Superior temporal gyrus (tissue), 1 donor: ENCODE measurements at regions not wholly inside any gene's neighbourhood (a gene's known extent, or its start where the extent isn't known, plus 50 kb on each side); places are given as distances from the start of the nearest gene placed in this dataset.

Experiments
- DNase-seq: peaks from one replicate; pipeline ENCODE4 v3.0.0-alpha.2; 2016; ENCODE audit errors: extremely low spot score

GRCh38 chr13:111516712-111517640, 196.5 kb downstream of the TEX29 start:
- no peak for DNase-seq

- no peak for DNase-seq
Observed at GRCh38 chr13:111517641-111518010, 197.2 kb downstream of the TEX29 start.

- no peak for DNase-seq
Observed at GRCh38 chr13:111518161-111518792, 197.8 kb downstream of the TEX29 start.

DNA sequence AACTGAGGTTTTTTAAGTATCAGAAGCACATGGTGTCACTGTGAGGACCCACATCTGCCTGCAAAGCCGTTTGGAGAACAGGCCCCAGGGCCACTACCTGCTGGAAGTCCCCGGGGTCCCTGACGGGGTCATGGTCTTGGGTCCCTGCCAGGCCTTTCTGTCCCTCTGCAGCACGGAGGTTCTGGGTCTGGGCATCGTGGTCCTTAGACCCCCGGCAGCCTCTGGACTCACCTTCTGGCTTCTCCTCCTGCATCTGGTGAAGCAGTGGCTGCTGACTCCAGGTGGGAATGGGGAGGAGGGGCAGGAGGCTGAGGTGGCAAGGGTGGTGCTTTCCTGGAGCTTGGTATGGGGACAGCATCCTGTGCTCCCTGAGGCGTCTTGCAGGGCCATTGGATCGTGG, 198.6 kb downstream of the TEX29 start:
- DNase-seq = no peak

GRCh38 chr13:111519490-111520170, 199.2 kb downstream of the TEX29 start:
- no peak for DNase-seq

GRCh38 chr13:111521030-111521429, 200.6 kb downstream of the TEX29 start:
- no peak for DNase-seq

DNA sequence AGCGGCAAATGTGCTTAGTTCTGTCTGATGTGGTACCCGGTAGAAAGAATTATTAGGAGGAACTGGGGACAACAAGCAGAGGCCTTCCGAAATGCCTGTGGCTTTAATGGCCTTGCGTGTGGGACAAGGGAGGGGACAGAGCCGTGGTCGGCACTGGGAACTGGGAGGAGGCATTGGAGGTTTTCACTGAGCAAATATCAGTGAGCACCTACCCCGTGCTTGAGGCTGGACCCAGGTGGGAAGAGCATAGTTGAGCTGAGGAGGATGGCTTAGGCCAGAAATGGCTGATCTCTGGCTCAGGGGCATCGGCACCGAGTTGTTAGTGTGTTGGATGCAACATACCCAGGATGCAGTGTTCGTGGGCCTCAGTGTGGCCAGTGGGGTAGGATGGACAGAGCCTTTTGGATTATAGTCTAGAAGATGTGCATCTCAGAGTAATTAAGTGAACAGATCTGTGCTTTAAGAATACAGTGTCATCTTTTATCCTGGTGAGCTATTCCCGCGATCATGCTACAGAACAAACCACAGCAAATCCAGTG, 201.3 kb downstream of the TEX29 start:
- no peak for DNase-seq

- DNase-seq = no peak
Observed at GRCh38 chr13:111525320-111526118, 205.1 kb downstream of the TEX29 start.

- no peak for DNase-seq
Observed at GRCh38 chr13:111526922-111527321, 206.5 kb downstream of the TEX29 start.

DNA sequence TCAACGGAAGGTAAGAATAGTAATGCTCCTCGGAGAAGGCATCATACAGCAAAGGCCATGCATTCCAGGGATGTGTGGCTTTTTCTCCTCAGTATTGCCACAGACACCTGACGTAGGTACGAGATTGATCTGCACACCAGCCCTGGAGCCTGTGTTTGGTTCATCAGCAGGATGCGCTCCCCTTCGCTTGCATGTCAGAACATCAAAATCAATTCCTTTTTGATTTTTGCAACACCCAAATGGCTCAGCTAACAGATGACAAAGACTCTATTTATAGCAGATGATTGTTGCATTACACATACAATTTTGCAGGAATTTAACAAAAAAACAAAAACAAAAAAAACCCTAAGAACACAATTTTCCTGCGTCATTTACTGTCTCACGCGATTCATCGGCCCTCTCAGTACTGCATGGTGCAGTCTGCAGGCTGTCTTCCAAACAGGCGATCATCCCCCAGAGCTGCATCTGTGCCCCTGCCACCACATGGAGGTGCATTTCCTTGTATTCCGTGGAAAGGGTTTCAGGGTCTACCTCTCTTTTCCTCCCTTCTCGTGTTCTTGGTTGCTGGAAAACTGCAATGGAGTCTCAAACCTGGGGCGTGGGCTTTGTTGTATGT, 207.3 kb downstream of the TEX29 start:
- no peak for DNase-seq

DNA sequence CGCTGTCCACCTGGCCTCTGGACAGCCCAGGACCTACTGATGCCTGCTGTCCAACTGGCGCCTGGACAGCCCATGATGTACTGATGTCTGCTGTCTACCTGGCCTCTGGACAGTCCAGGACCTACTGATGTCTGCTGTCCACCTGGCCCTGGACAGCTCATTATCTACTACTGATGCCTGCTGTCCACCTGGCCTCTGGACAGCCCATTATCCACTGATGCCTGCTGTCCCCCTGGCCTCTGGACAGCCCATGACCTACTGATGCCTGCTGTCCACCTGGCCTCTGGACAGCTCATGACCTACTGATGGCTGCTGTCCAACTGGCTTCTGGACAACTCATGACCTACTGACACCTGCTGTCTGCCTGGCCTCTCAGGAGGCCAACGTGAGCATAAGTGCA, 208.1 kb downstream of the TEX29 start:
- DNase-seq = no peak

- DNase-seq = no peak
Observed at GRCh38 chr13:111530137-111530870, 209.9 kb downstream of the TEX29 start.

DNA sequence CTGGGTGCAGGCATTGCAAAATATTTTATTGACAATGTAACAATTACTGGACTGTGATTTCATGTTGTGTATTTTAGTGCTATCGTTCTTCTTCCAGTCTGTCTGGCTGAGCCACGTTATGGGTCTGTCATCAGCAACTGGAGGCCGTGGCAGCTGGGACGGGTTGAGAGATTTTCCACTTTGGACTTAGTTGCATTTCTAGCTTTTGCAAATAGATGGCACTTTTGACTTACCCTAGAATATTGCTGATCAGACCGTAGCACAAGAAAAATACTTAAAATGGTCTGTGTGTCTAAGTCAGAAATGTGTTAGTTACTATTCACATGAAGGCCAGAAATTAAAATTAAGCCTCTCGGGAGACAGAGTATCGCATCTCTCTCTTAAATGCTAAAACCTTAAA, 211.1 kb downstream of the TEX29 start:
- DNase-seq = peak; percentile 82

DNA sequence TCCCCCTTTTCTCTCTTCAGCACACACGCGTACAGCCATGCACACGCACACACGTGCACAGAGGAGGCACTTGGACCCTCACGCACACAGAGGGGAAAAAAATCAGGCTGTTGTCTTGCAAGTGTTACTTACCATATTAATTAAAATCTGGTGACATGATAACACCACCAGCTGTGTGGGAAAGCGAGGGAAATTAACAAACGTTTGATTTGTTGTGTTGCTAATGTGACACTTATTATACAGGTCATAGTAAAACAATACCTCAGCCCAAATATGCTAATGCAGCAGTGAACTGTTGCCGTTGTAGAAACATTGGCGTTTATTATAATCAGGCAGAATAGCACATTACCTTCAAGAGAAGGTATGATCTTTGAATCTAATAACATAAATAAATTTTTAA, 211.7 kb downstream of the TEX29 start:
- no peak for DNase-seq

GRCh38 chr13:111533900-111534683, 213.7 kb downstream of the TEX29 start:
- DNase-seq = no peak

- no peak for DNase-seq
Observed at GRCh38 chr13:111534751-111535522, 214.5 kb downstream of the TEX29 start.

DNA sequence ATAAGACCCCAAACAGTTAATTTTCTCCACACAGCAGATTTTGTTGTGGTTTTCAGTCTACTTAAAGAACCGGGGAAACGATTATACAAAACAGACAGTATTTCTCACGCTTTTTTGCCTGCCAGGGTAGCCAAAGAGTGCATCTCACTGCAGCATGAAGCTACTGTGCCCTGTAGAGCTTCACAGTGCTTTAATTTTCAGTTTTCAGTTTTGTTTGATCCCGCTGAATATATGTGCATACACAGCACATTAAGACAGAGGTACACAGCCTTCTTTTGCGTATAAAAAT, 215.0 kb downstream of the TEX29 start:
- DNase-seq = no peak

DNA sequence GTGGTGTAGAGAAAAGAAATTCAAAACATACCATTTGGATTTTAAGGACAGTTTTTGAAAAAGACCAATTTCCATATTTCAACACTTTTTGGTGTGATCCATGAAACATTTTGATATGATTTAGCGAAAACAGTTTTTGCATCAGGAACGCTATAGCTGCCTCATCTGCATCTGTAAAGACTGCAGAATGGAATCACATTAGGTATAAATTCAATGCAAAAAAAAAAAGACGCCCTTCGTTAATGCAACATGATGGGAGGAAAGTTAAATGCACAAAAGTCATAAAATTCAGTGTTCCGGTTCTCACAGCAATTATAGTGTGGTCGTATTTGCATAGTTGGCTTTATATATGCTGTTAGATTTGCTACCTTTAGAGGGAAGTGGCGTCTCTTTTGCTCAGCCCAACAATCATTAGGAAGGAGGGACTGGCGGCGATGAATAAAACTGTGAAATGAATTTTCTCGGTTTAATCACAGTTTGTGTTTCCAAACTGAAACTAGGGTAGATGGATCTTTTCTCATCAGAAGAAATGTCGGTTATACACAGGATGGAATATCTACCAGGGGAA, 215.7 kb downstream of the TEX29 start:
- DNase-seq = no peak
